ENCODE measurements at regions not wholly inside any gene's neighbourhood (a gene's known extent, or its start where the extent isn't known, plus 50 kb on each side); places are given as distances from the start of the nearest gene placed in this dataset.
A peak's percentile ranks its signal among the peaks of the same experiment; 100 is the strongest.

- no peak overlapping the region for H4K91ac ChIP-seq (ENCODE audit: low read length)
- no peak overlapping the region for H3K14ac ChIP-seq (ENCODE audit: low read length in 2 of 2)
- H3K79me1 ChIP-seq (replicated peaks; ENCODE audit: low read length, poor library complexity, severe bottlenecking), result peaks cover 2% of the 10 kb centered on the region
- no peak overlapping the region for H3K4me3 ChIP-seq (ENCODE audit: insufficient read depth in 1 of 2, low read depth in 1 of 2, low read length in 2 of 2)
- no peak for DNase-seq
- H3K18ac ChIP-seq (ENCODE audit: low read depth in 1 of 2, low read length in 2 of 2), result no peak overlapping the region
- no peak overlapping the region for H2BK5ac ChIP-seq (ENCODE audit: low read depth, low read length, poor library complexity, severe bottlenecking)
- peak overlapping the region; percentile 96 for H2AK5ac ChIP-seq (ENCODE audit: low read length, severe bottlenecking)
- no peak overlapping the region for H2BK15ac ChIP-seq (ENCODE audit: low read depth, poor library complexity, severe bottlenecking)
- H3K23ac ChIP-seq (ENCODE audit: low read length in 2 of 2), result no peak overlapping the region
- H3K4ac ChIP-seq (ENCODE audit: low read depth in 1 of 2, low read length in 2 of 2), result no peak overlapping the region
- H3K27me3 ChIP-seq (ENCODE audit: control insufficient read depth in 1 of 2, insufficient read depth in 1 of 2, low read length in 2 of 2), result no peaks in the 10 kb centered on the region
- 96% methylated on average over 3 of the region's 3 CpGs for WGBS
- H4K8ac ChIP-seq (ENCODE audit: low read length), result no peak overlapping the region
- H3K4me1 ChIP-seq (ENCODE audit: control insufficient read depth, insufficient read depth, low read depth, low read length), result peaks cover 2% of the 10 kb centered on the region
- no peaks in the 10 kb centered on the region for H3K36me3 ChIP-seq (ENCODE audit: control insufficient read depth in 1 of 2, insufficient read depth in 2 of 2, low read depth in 1 of 2, low read length in 2 of 2)
- no peak overlapping the region for H2BK120ac ChIP-seq (ENCODE audit: low read depth, low read length)
- H3K27ac ChIP-seq (ENCODE audit: low read length, poor library complexity, severe bottlenecking), result no peak overlapping the region
- no peak overlapping the region for H3K4me2 ChIP-seq (ENCODE audit: low read length, poor library complexity, severe bottlenecking)
- no peak overlapping the region for H3K9ac ChIP-seq (ENCODE audit: low read length)
- no peaks in the 10 kb centered on the region for H3K9me3 ChIP-seq (ENCODE audit: control insufficient read depth, low read length)
- no peak overlapping the region for H2AFZ ChIP-seq (ENCODE audit: low read depth, low read length)
- no peak overlapping the region for H2BK12ac ChIP-seq (ENCODE audit: low read length in 2 of 2)
Measured at GRCh38 chr3:152206243-152206760, 62.4 kb upstream of the MBNL1 start.

- DNase-seq, result no peak
- H2AK5ac ChIP-seq (ENCODE audit: low read length, severe bottlenecking), result no peak overlapping the region
- no peak overlapping the region for H2BK12ac ChIP-seq (ENCODE audit: low read length in 2 of 2)
- no peak overlapping the region for H3K27ac ChIP-seq (ENCODE audit: low read length, poor library complexity, severe bottlenecking)
- 92% methylated on average over 1 of the region's 2 CpGs for WGBS
- H2BK15ac ChIP-seq (ENCODE audit: low read depth, poor library complexity, severe bottlenecking), result no peak overlapping the region
- no peaks in the 10 kb centered on the region for H3K27me3 ChIP-seq (ENCODE audit: control insufficient read depth in 1 of 2, insufficient read depth in 1 of 2, low read length in 2 of 2)
- H3K4me1 ChIP-seq (ENCODE audit: control insufficient read depth, insufficient read depth, low read depth, low read length), result peaks cover 2% of the 10 kb centered on the region
- no peak overlapping the region for H3K4me3 ChIP-seq (ENCODE audit: insufficient read depth in 1 of 2, low read depth in 1 of 2, low read length in 2 of 2)
- no peak overlapping the region for H4K91ac ChIP-seq (ENCODE audit: low read length)
- no peaks in the 10 kb centered on the region for H3K36me3 ChIP-seq (ENCODE audit: control insufficient read depth in 1 of 2, insufficient read depth in 2 of 2, low read depth in 1 of 2, low read length in 2 of 2)
- H3K23ac ChIP-seq (ENCODE audit: low read length in 2 of 2), result no peak overlapping the region
- no peak overlapping the region for H3K4ac ChIP-seq (ENCODE audit: low read depth in 1 of 2, low read length in 2 of 2)
- peaks cover 2% of the 10 kb centered on the region for H3K79me1 ChIP-seq (replicated peaks; ENCODE audit: low read length, poor library complexity, severe bottlenecking)
- H3K9ac ChIP-seq (ENCODE audit: low read length), result no peak overlapping the region
- H3K14ac ChIP-seq (ENCODE audit: low read length in 2 of 2), result no peak overlapping the region
- H3K4me2 ChIP-seq (ENCODE audit: low read length, poor library complexity, severe bottlenecking), result no peak overlapping the region
- H3K18ac ChIP-seq (ENCODE audit: low read depth in 1 of 2, low read length in 2 of 2), result no peak overlapping the region
- no peak overlapping the region for H2AFZ ChIP-seq (ENCODE audit: low read depth, low read length)
- no peak overlapping the region for H4K8ac ChIP-seq (ENCODE audit: low read length)
- H2BK120ac ChIP-seq (ENCODE audit: low read depth, low read length), result no peak overlapping the region
- H3K9me3 ChIP-seq (ENCODE audit: control insufficient read depth, low read length), result no peaks in the 10 kb centered on the region
- H2BK5ac ChIP-seq (ENCODE audit: low read depth, low read length, poor library complexity, severe bottlenecking), result no peak overlapping the region
Measured at GRCh38 chr3:152208439-152208838, 60.3 kb upstream of the MBNL1 start.

GRCh38 chr3:152209060-152209459, 59.7 kb upstream of the MBNL1 start:
- Histone ChIP-seq H3K27me3 (ENCODE audit: control insufficient read depth in 1 of 2, insufficient read depth in 1 of 2, low read length in 2 of 2) (no peaks in the 10 kb centered on the region), H3K36me3 (ENCODE audit: control insufficient read depth in 1 of 2, insufficient read depth in 2 of 2, low read depth in 1 of 2, low read length in 2 of 2) (no peaks in the 10 kb centered on the region), H4K8ac (ENCODE audit: low read length) (no peak overlapping the region), H3K18ac (ENCODE audit: low read depth in 1 of 2, low read length in 2 of 2) (no peak overlapping the region), H3K79me1 (replicated peaks; ENCODE audit: low read length, poor library complexity, severe bottlenecking) (peaks cover 2% of the 10 kb centered on the region), H3K4me3 (ENCODE audit: insufficient read depth in 1 of 2, low read depth in 1 of 2, low read length in 2 of 2) (no peak overlapping the region), H2BK12ac (ENCODE audit: low read length in 2 of 2) (no peak overlapping the region), H4K91ac (ENCODE audit: low read length) (no peak overlapping the region), H3K4me2 (ENCODE audit: low read length, poor library complexity, severe bottlenecking) (no peak overlapping the region), H3K9me3 (ENCODE audit: control insufficient read depth, low read length) (no peaks in the 10 kb centered on the region), H3K23ac (ENCODE audit: low read length in 2 of 2) (no peak overlapping the region), H2AK5ac (ENCODE audit: low read length, severe bottlenecking) (no peak overlapping the region), H2AFZ (ENCODE audit: low read depth, low read length) (no peak overlapping the region), H3K4me1 (ENCODE audit: control insufficient read depth, insufficient read depth, low read depth, low read length) (peaks cover 2% of the 10 kb centered on the region), H3K27ac (ENCODE audit: low read length, poor library complexity, severe bottlenecking) (no peak overlapping the region), H3K14ac (ENCODE audit: low read length in 2 of 2) (no peak overlapping the region), H2BK120ac (ENCODE audit: low read depth, low read length) (no peak overlapping the region), H2BK15ac (ENCODE audit: low read depth, poor library complexity, severe bottlenecking) (no peak overlapping the region), H3K9ac (ENCODE audit: low read length) (no peak overlapping the region), H3K4ac (ENCODE audit: low read depth in 1 of 2, low read length in 2 of 2) (no peak overlapping the region), H2BK5ac (ENCODE audit: low read depth, low read length, poor library complexity, severe bottlenecking) (no peak overlapping the region)
- no peak for DNase-seq
- WGBS, result no CpG with 5 or more reads among the region's 2 CpGs

GRCh38 chr3:152209776-152210175, 59.0 kb upstream of the MBNL1 start:
- no peak for DNase-seq
- no peak overlapping the region for H3K9ac ChIP-seq (ENCODE audit: low read length)
- WGBS, result 67% methylated on average over 3 of the region's 5 CpGs

More at GRCh38 chr3:152209776-152210175, 59.0 kb upstream of the MBNL1 start:
- H3K79me1 ChIP-seq (replicated peaks; ENCODE audit: low read length, poor library complexity, severe bottlenecking), result peaks cover 2% of the 10 kb centered on the region
- H3K4ac ChIP-seq (ENCODE audit: low read depth in 1 of 2, low read length in 2 of 2), result no peak overlapping the region
- H2AFZ ChIP-seq (ENCODE audit: low read depth, low read length), result no peak overlapping the region
- H3K4me1 ChIP-seq (ENCODE audit: control insufficient read depth, insufficient read depth, low read depth, low read length), result peaks cover 2% of the 10 kb centered on the region
- H2BK15ac ChIP-seq (ENCODE audit: low read depth, poor library complexity, severe bottlenecking), result no peak overlapping the region
- H3K18ac ChIP-seq (ENCODE audit: low read depth in 1 of 2, low read length in 2 of 2), result no peak overlapping the region
- no peak overlapping the region for H3K27ac ChIP-seq (ENCODE audit: low read length, poor library complexity, severe bottlenecking)
- H4K91ac ChIP-seq (ENCODE audit: low read length), result no peak overlapping the region
- no peaks in the 10 kb centered on the region for H3K36me3 ChIP-seq (ENCODE audit: control insufficient read depth in 1 of 2, insufficient read depth in 2 of 2, low read depth in 1 of 2, low read length in 2 of 2)
- no peak overlapping the region for H2BK12ac ChIP-seq (ENCODE audit: low read length in 2 of 2)
- H2AK5ac ChIP-seq (ENCODE audit: low read length, severe bottlenecking), result no peak overlapping the region
- H3K23ac ChIP-seq (ENCODE audit: low read length in 2 of 2), result no peak overlapping the region
- H2BK5ac ChIP-seq (ENCODE audit: low read depth, low read length, poor library complexity, severe bottlenecking), result no peak overlapping the region
- no peak overlapping the region for H3K4me3 ChIP-seq (ENCODE audit: insufficient read depth in 1 of 2, low read depth in 1 of 2, low read length in 2 of 2)
- no peak overlapping the region for H3K14ac ChIP-seq (ENCODE audit: low read length in 2 of 2)
- H2BK120ac ChIP-seq (ENCODE audit: low read depth, low read length), result no peak overlapping the region
- H4K8ac ChIP-seq (ENCODE audit: low read length), result no peak overlapping the region
- no peaks in the 10 kb centered on the region for H3K9me3 ChIP-seq (ENCODE audit: control insufficient read depth, low read length)
- H3K4me2 ChIP-seq (ENCODE audit: low read length, poor library complexity, severe bottlenecking), result no peak overlapping the region
- H3K27me3 ChIP-seq (ENCODE audit: control insufficient read depth in 1 of 2, insufficient read depth in 1 of 2, low read length in 2 of 2), result no peaks in the 10 kb centered on the region
